IMR-90 (cell line): ENCODE measurements at regions not wholly inside any gene's neighbourhood (a gene's known extent, or its start where the extent isn't known, plus 50 kb on each side); places are given as distances from the start of the nearest gene placed in this dataset.

Source experiments
- ATAC-seq: fragments of 200-7000 bp; cut with Tn5 transposase; 2 replicates; pipeline ENCODE4 v1.9.1; 2020; ENCODE audit warnings: low read depth, mild to moderate bottlenecking, moderate library complexity
- BruUV-seq: library from RNA; stranded (reverse); fragments of 400-500 nt; replicated peaks from 2 replicates; lab custom pipeline; 2021; lab: Mats Ljungman, UMichigan
- CTCF ChIA-PET: fragments of 300-600 bp; formaldehyde crosslinking; extraction: SDS; loops from one replicate; lab custom pipeline; 2021; ENCODE audit warnings: antibody characterized with exemption; lab: Yijun Ruan, JAX
- POLR2A ChIA-PET: fragments of 300-600 bp; sonication (Branson Sonifier 250); formaldehyde crosslinking; loops from one replicate; lab custom pipeline; 2022; ENCODE audit warnings: antibody characterized with exemption; ENCODE audit not compliant: unreplicated experiment; lab: Charles Lee
- DNase-seq: peaks from one replicate; pipeline ENCODE4 v3.0.0; 2013
- H2AFZ ChIP-seq: replicated peaks from 2 replicates; pipeline ENCODE3; 2013; ENCODE audit warnings: low read length, mild to moderate bottlenecking; ENCODE audit not compliant: poor library complexity
- H2AK5ac ChIP-seq: 2 replicates; pipeline ENCODE4 v1.6.1; 2013; ENCODE audit warnings: low read depth, low read length, inconsistent platforms
- H2AK9ac ChIP-seq: replicated peaks from 2 replicates; pipeline ENCODE3; 2013; ENCODE audit warnings: mild to moderate bottlenecking, low read depth, low read length, moderate library complexity; ENCODE audit not compliant: poor library complexity
- H2BK120ac ChIP-seq: 2 replicates; pipeline ENCODE4 v1.6.1; 2013; ENCODE audit warnings: low read depth, low read length, inconsistent platforms
- H2BK15ac ChIP-seq: 3 replicates; pipeline ENCODE4 v1.6.1; 2013; ENCODE audit warnings: low read depth, low read length, inconsistent platforms
- H2BK20ac ChIP-seq: 2 replicates; pipeline ENCODE4 v1.6.1; 2013; ENCODE audit warnings: low read depth, mild to moderate bottlenecking, inconsistent platforms, low read length, moderate library complexity
- H2BK5ac ChIP-seq: 2 replicates; pipeline ENCODE4 v1.6.1; 2013; ENCODE audit warnings: mild to moderate bottlenecking, low read depth, low read length, inconsistent platforms; ENCODE audit not compliant: poor library complexity, severe bottlenecking
- H3K14ac ChIP-seq: replicated peaks from 2 replicates; pipeline ENCODE4 v1.6.1; 2013; ENCODE audit warnings: low read depth, low read length, inconsistent platforms
- H3K18ac ChIP-seq: 2 replicates; pipeline ENCODE4 v1.6.1; 2013; ENCODE audit warnings: low read depth, low read length, control low read depth
- H3K23ac ChIP-seq: 2 replicates; pipeline ENCODE4 v1.6.1; 2013; ENCODE audit warnings: low read depth, low read length, inconsistent platforms
- H3K27ac ChIP-seq: 2 replicates; pipeline ENCODE4 v1.5.1; 2013; ENCODE audit warnings: mild to moderate bottlenecking, control low read depth, low read length; ENCODE audit not compliant: insufficient read depth
- H3K27me3 ChIP-seq: 2 replicates; pipeline ENCODE4 v1.6.1; 2013; ENCODE audit warnings: low read length; ENCODE audit not compliant: control insufficient read depth, insufficient read depth
- H3K36me3 ChIP-seq: 2 replicates; pipeline ENCODE4 v1.6.1; 2013; ENCODE audit warnings: low read length, mixed read lengths; ENCODE audit not compliant: control insufficient read depth, insufficient read depth
- H3K4ac ChIP-seq: 2 replicates; pipeline ENCODE4 v1.6.1; 2013; ENCODE audit warnings: low read depth, low read length, inconsistent platforms
- H3K4me1 ChIP-seq: 2 replicates; pipeline ENCODE4 v1.6.1; 2013; ENCODE audit warnings: low read length, mixed read lengths; ENCODE audit not compliant: control insufficient read depth, insufficient read depth
- H3K4me2 ChIP-seq: 2 replicates; pipeline ENCODE4 v1.6.1; 2013; ENCODE audit warnings: low read depth, mild to moderate bottlenecking, control low read depth, low read length, moderate library complexity
- H3K4me3 ChIP-seq: 2 replicates; pipeline ENCODE4 v1.5.1; 2013; ENCODE audit warnings: low read depth, mild to moderate bottlenecking, control low read depth, low read length, moderate library complexity; ENCODE audit not compliant: insufficient read depth
- H3K56ac ChIP-seq: 2 replicates; pipeline ENCODE4 v1.6.1; 2013; ENCODE audit warnings: low read length, inconsistent platforms; ENCODE audit not compliant: insufficient read depth; ENCODE audit errors: extremely low read depth
- H3K79me1 ChIP-seq, 2 experiments: 2 replicates each; pipeline ENCODE4 v1.6.1; 2013; ENCODE audit warnings: low read length in 2 of 2, inconsistent platforms in 1 of 2, low read depth in 1 of 2
- H3K9ac ChIP-seq: 2 replicates; pipeline ENCODE4 v1.6.1; 2013; ENCODE audit warnings: low read depth, low read length, control low read depth
- H3K9me1 ChIP-seq: 2 replicates; pipeline ENCODE4 v1.6.1; 2013; ENCODE audit warnings: low read length, inconsistent platforms; ENCODE audit not compliant: insufficient read depth
- H3K9me3 ChIP-seq: 2 replicates; pipeline ENCODE4 v1.6.1; 2013; ENCODE audit warnings: low read length; ENCODE audit not compliant: control insufficient read depth, insufficient read depth
- H4K20me1 ChIP-seq: 2 replicates; pipeline ENCODE4 v1.6.1; 2013; ENCODE audit warnings: low read length, inconsistent platforms; ENCODE audit not compliant: insufficient read depth
- H4K5ac ChIP-seq: 2 replicates; pipeline ENCODE4 v1.6.1; 2013; ENCODE audit warnings: mild to moderate bottlenecking, low read depth, low read length, control low read depth
- H4K8ac ChIP-seq, 2 experiments: 2 replicates each; pipeline ENCODE4 v1.6.1; 2013; ENCODE audit warnings: low read depth in 2 of 2, low read length in 2 of 2, control low read depth in 1 of 2, inconsistent platforms in 1 of 2
- H4K91ac ChIP-seq: 2 replicates; pipeline ENCODE4 v1.6.1; 2013; ENCODE audit warnings: low read depth, low read length, inconsistent platforms; ENCODE audit not compliant: insufficient read depth
- BHLHE40 ChIP-seq: fragments of 150-350 bp; IDR thresholded peaks from 2 replicates; pipeline ENCODE4 v1.6.1; 2016; ENCODE audit warnings: mild to moderate bottlenecking, low read depth, low read length
- CEBPB ChIP-seq: IDR thresholded peaks from 2 replicates; pipeline ENCODE4 v1.6.1; 2012; ENCODE audit warnings: low read depth, low read length, improper control_type of control experiment
- CHD1 ChIP-seq: IDR thresholded peaks from 2 replicates; pipeline ENCODE4 v1.6.1; 2012; ENCODE audit warnings: low read depth, low read length, improper control_type of control experiment
- CTCF ChIP-seq: conservative IDR thresholded peaks from 2 replicates; pipeline ENCODE4 v1.5.1; 2012; ENCODE audit warnings: mild to moderate bottlenecking, low read depth, low read length, improper control_type of control experiment
- ELK1 ChIP-seq: fragments of 150-350 bp; IDR thresholded peaks from 2 replicates; pipeline ENCODE4 v1.6.1; 2016; ENCODE audit warnings: low read depth, mild to moderate bottlenecking, low read length, moderate library complexity, borderline replicate concordance
- FOS ChIP-seq: fragments of 150-350 bp; IDR thresholded peaks from 2 replicates; pipeline ENCODE4 v1.6.1; 2016; ENCODE audit warnings: low read depth, low read length
- MAFK ChIP-seq: IDR thresholded peaks from 2 replicates; pipeline ENCODE4 v1.6.1; 2012; ENCODE audit warnings: low read depth, low read length, improper control_type of control experiment
- MAZ ChIP-seq: IDR thresholded peaks from 2 replicates; pipeline ENCODE4 v1.6.1; 2012; ENCODE audit warnings: low read depth, mild to moderate bottlenecking, low read length, improper control_type of control experiment, moderate library complexity, borderline replicate concordance
- MXI1 ChIP-seq: IDR thresholded peaks from 2 replicates; pipeline ENCODE4 v1.6.1; 2012; ENCODE audit warnings: low read depth, mild to moderate bottlenecking, low read length, moderate library complexity, borderline replicate concordance
- NFE2L2 ChIP-seq: fragments of 150-350 bp; IDR thresholded peaks from 2 replicates; pipeline ENCODE4 v1.6.1; 2016; ENCODE audit warnings: low read depth, mild to moderate bottlenecking, low read length
- POLR2A ChIP-seq: IDR thresholded peaks from 2 replicates; pipeline ENCODE4 v1.6.1; 2012; ENCODE audit warnings: mild to moderate bottlenecking, low read depth, low read length
- RAD21 ChIP-seq: IDR thresholded peaks from 2 replicates; pipeline ENCODE4 v1.6.1; 2012; ENCODE audit warnings: low read length, improper control_type of control experiment
- RCOR1 ChIP-seq: IDR thresholded peaks from 2 replicates; pipeline ENCODE4 v1.6.1; 2012; ENCODE audit warnings: mild to moderate bottlenecking, low read length, improper control_type of control experiment; ENCODE audit not compliant: insufficient replicate concordance
- RFX5 ChIP-seq: IDR thresholded peaks from 2 replicates; pipeline ENCODE4 v1.8.0; 2012; ENCODE audit warnings: low read depth, mild to moderate bottlenecking, low read length, moderate library complexity
- SMC3 ChIP-seq: fragments of 150-350 bp; IDR thresholded peaks from 2 replicates; pipeline ENCODE4 v1.6.1; 2016; ENCODE audit warnings: low read depth, mild to moderate bottlenecking, antibody characterized with exemption, low read length, moderate library complexity
- WGBS, 2 experiments: methylation state at CpG; one replicate each; pipeline versions ENCODE4 v1.1.5 to v1.1.7; 2013; ENCODE audit warnings: missing lambda C conversion rate in 2 of 2; ENCODE audit not compliant: insufficient read length in 1 of 2; ENCODE audit errors: extremely low coverage in 2 of 2; 5-methylcytosine and 5-hydroxymethylcytosine counted together
- dilution Hi-C: fragments of 300-500 bp; cut with HindIII; formaldehyde crosslinking; loops from one replicate; pipeline ENCODE4 v1.14.3; 2018; ENCODE audit warnings: low sequenced_read_pairs; ENCODE audit not compliant: unreplicated experiment
- in situ Hi-C: fragments of 300-500 bp; cut with MboI; formaldehyde crosslinking; loops from 3 replicates; pipeline ENCODE4 v1.14.3; 2019; ENCODE audit warnings: low sequenced_read_pairs, inconsistent platforms, mixed read lengths
- intact Hi-C: fragments of 100-400 bp; cut with micrococcal nuclease; formaldehyde crosslinking; loops from 2 replicates; pipeline ENCODE4 v1.10.0; 2022

DNA sequence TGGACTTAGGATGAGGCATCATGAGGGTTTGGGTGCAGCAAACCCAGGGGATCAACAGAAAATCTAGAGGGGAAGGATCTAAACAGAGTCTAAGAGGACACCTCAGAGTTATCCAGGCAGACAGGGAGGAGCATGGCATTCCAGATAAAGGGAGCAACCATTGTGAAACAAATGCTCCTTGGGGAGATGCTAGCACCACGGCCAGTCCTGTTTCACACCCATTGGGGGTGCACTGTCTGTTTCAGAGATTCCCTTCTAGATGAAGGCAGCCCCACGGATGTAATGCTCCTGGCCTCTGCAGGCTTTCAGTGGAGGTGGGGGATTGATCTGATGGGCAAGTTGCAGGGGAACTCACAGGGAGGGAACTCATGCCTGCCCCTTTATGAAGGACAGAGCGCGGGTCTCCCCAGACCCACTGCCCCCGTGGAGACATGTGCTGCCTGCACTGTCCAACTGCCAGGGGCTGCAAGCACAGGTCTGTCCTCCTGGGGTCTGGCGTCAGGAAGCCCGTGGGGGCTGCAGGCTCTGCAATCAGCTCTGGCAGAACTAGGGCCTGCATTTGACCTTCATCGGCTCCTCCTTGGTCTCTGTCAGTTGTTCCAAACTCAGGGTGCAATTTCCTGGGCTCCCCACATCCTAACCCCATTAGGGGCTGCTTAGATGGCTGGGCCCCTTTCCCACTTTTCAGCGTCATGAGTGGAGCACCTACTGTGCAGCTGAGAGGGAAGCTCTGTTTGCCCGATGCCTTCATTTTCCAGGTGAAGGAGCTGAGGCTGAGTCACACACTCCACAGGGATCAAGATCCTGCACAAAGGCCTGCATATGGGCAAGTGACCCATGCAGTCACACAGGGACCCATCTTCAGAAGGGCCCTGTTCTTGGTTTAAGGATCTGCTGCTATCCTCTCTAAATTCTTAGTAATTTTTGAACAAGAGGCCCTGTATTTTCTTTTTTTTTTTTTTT, 163.4 kb downstream of the ARL4C start:
- Histone ChIP-seq H2BK20ac (no peak overlapping the region), H2AK5ac (no peak overlapping the region), H2BK5ac (no peak overlapping the region), H3K36me3 (no peaks in the 10 kb centered on the region), H3K9me3 (no peaks in the 10 kb centered on the region), H3K27ac (no peak overlapping the region), H3K4me3 (no peak overlapping the region), H3K79me1 (no peaks in the 10 kb centered on the region), H2AFZ (no peak overlapping the region), H3K18ac (no peak overlapping the region), H3K4ac (no peak overlapping the region), H4K20me1 (no peaks in the 10 kb centered on the region), H3K4me1 (no peaks in the 10 kb centered on the region), H2BK120ac (no peak overlapping the region), H4K5ac (no peak overlapping the region), H2AK9ac (no peak overlapping the region), H4K8ac (no peak overlapping the region), H4K91ac (no peak overlapping the region), H3K4me2 (no peak overlapping the region), H3K27me3 (peaks cover 22% of the 10 kb centered on the region), H3K9ac (no peak overlapping the region), H3K14ac (no peak overlapping the region), H3K9me1 (no peaks in the 10 kb centered on the region), H3K56ac (no peak overlapping the region), H2BK15ac (no peak overlapping the region), H3K23ac (no peak overlapping the region; the same call in 1 of the 2 replicates)
- in situ Hi-C loops (no loop called here), dilution Hi-C loops (loop anchor here (25.0 kb wide), 1 partner anchor 179 kb away; no protein-coding TSS in a partner anchor), intact Hi-C loops (no loop called here)
- POLR2A ChIA-PET = no interaction called here
- CTCF ChIA-PET = interaction anchor here (0.7 kb wide), 1 partner anchor 175 kb away, joined by 6 read pairs; no protein-coding TSS in a partner anchor
- DNase-seq (no peak), ATAC-seq (no peak)
- WGBS, 2 experiments = 73% methylated on average over 7 of the region's 10 CpGs; no CpG with 5 or more reads in 1 of the 2 experiments
- no TSS peak for BruUV-seq
- no peak for TF ChIP-seq RFX5
- TF ChIP-seq MAFK = no peak
- TF ChIP-seq CTCF = no peak
- TF ChIP-seq BHLHE40 = no peak
- no peak for TF ChIP-seq FOS
- no peak for TF ChIP-seq RCOR1
- TF ChIP-seq MXI1 = no peak
- TF ChIP-seq POLR2A = no peak
- TF ChIP-seq ELK1 = no peak
- TF ChIP-seq RAD21 = no peak
- no peak for TF ChIP-seq SMC3
- no peak for TF ChIP-seq NFE2L2
- TF ChIP-seq CEBPB = no peak
- TF ChIP-seq CHD1 = no peak
- TF ChIP-seq MAZ = no peak
